ACC112 (cell line): ENCODE measurements at regions not wholly inside any gene's neighbourhood (a gene's known extent, or its start where the extent isn't known, plus 50 kb on each side); places are given as distances from the start of the nearest gene placed in this dataset.

Source experiments
- H2AFZ ChIP-seq: fragments of 200-600 bp; sonication (generic); one replicate; pipeline ENCODE4 v1.6.0; 2017; ENCODE audit warnings: antibody characterized with exemption, low read length; ENCODE audit not compliant: unreplicated experiment
- H3K27ac ChIP-seq: fragments of 200-600 bp; sonication (generic); 2 replicates; pipeline ENCODE4 v1.5.1; 2014; ENCODE audit warnings: low read depth, mild to moderate bottlenecking, antibody characterized with exemption, low read length, moderate library complexity
- H3K27me3 ChIP-seq: fragments of 200-600 bp; sonication (generic); 2 replicates; pipeline ENCODE4 v1.6.1; 2014; ENCODE audit warnings: mild to moderate bottlenecking, antibody characterized with exemption, low read length, moderate library complexity, mixed read lengths; ENCODE audit not compliant: insufficient read depth
- H3K36me3 ChIP-seq: fragments of 200-600 bp; sonication (generic); 2 replicates; pipeline ENCODE4 v1.6.1; 2016; ENCODE audit warnings: mild to moderate bottlenecking, antibody characterized with exemption, low read length, moderate library complexity, mixed read lengths; ENCODE audit not compliant: insufficient read depth
- H3K4me1 ChIP-seq: fragments of 200-600 bp; sonication (generic); one replicate; pipeline ENCODE4 v1.6.1; 2016; ENCODE audit warnings: low read length, mixed read lengths; ENCODE audit not compliant: insufficient read depth, unreplicated experiment, control insufficient read depth
- H3K4me3 ChIP-seq: fragments of 200-600 bp; sonication (generic); 2 replicates; pipeline ENCODE4 v1.5.1; 2014; ENCODE audit warnings: mild to moderate bottlenecking, low read depth, low read length
- H3K79me2 ChIP-seq: fragments of 200-600 bp; sonication (generic); one replicate; pipeline ENCODE4 v1.6.0; 2016; ENCODE audit warnings: low read length; ENCODE audit not compliant: control insufficient read depth, unreplicated experiment, insufficient read depth

- Histone ChIP-seq H3K4me3 (no peak overlapping the region), H3K4me1 (peaks cover 10% of the 10 kb centered on the region), H2AFZ (no peak overlapping the region), H3K27me3 (no peaks in the 10 kb centered on the region), H3K79me2 (no peaks in the 10 kb centered on the region), H3K36me3 (no peaks in the 10 kb centered on the region), H3K27ac (no peak overlapping the region)
Observed at GRCh38 chr6:137981758-137982157, 114.7 kb downstream of the TNFAIP3 start.

- Histone ChIP-seq H3K4me3 (no peak overlapping the region), H2AFZ (no peak overlapping the region), H3K36me3 (no peaks in the 10 kb centered on the region), H3K27ac (no peak overlapping the region), H3K27me3 (no peaks in the 10 kb centered on the region), H3K79me2 (no peaks in the 10 kb centered on the region), H3K4me1 (peaks cover 10% of the 10 kb centered on the region)
Observed at GRCh38 chr6:137982418-137983189, 115.5 kb downstream of the TNFAIP3 start.

GRCh38 chr6:137983269-137983668 lies 116.2 kb downstream of the TNFAIP3 start:
- Histone ChIP-seq H3K79me2 (no peaks in the 10 kb centered on the region), H3K27me3 (no peaks in the 10 kb centered on the region), H3K27ac (no peak overlapping the region), H3K36me3 (no peaks in the 10 kb centered on the region), H3K4me3 (no peak overlapping the region), H3K4me1 (peaks cover 4% of the 10 kb centered on the region), H2AFZ (no peak overlapping the region)

GRCh38 chr6:137989664-137990063 lies 117.6 kb downstream of the PERP start:
- Histone ChIP-seq H3K4me1 (peaks cover 8% of the 10 kb centered on the region), H2AFZ (no peak overlapping the region), H3K27me3 (no peaks in the 10 kb centered on the region), H3K79me2 (no peaks in the 10 kb centered on the region), H3K36me3 (no peaks in the 10 kb centered on the region), H3K27ac (no peak overlapping the region), H3K4me3 (no peak overlapping the region)

GRCh38 chr6:137995371-137995770 lies 111.8 kb downstream of the PERP start:
- H2AFZ ChIP-seq, result no peak overlapping the region

GRCh38 chr6:137998461-137999019 lies 108.7 kb downstream of the PERP start:
- no peaks in the 10 kb centered on the region for H3K27me3 ChIP-seq
- H2AFZ ChIP-seq, result no peak overlapping the region
- H3K4me3 ChIP-seq, result no peak overlapping the region
- no peaks in the 10 kb centered on the region for H3K79me2 ChIP-seq
- no peaks in the 10 kb centered on the region for H3K4me1 ChIP-seq
- H3K36me3 ChIP-seq, result no peaks in the 10 kb centered on the region
- no peak overlapping the region for H3K27ac ChIP-seq

More at GRCh38 chr6:137995371-137995770, 111.8 kb downstream of the PERP start:
- Histone ChIP-seq H3K4me3 (no peak overlapping the region), H3K27me3 (no peaks in the 10 kb centered on the region), H3K27ac (no peak overlapping the region), H3K79me2 (no peaks in the 10 kb centered on the region), H3K36me3 (no peaks in the 10 kb centered on the region), H3K4me1 (no peaks in the 10 kb centered on the region)

- H3K4me1 ChIP-seq, result no peaks in the 10 kb centered on the region
- H2AFZ ChIP-seq, result no peak overlapping the region
Observed at GRCh38 chr6:137999815-138000214, 107.4 kb downstream of the PERP start.

GRCh38 chr6:138000941-138001340 lies 106.3 kb downstream of the PERP start:
- Histone ChIP-seq H3K27ac (no peak overlapping the region), H3K36me3 (no peaks in the 10 kb centered on the region), H3K79me2 (no peaks in the 10 kb centered on the region), H2AFZ (no peak overlapping the region), H3K4me1 (no peaks in the 10 kb centered on the region), H3K4me3 (no peak overlapping the region), H3K27me3 (no peaks in the 10 kb centered on the region)

More at GRCh38 chr6:137999815-138000214, 107.4 kb downstream of the PERP start:
- no peak overlapping the region for H3K27ac ChIP-seq
- no peak overlapping the region for H3K4me3 ChIP-seq
- H3K79me2 ChIP-seq, result no peaks in the 10 kb centered on the region
- H3K36me3 ChIP-seq, result no peaks in the 10 kb centered on the region
- no peaks in the 10 kb centered on the region for H3K27me3 ChIP-seq

GRCh38 chr6:138001750-138002349 lies 105.4 kb downstream of the PERP start:
- no peak overlapping the region for H2AFZ ChIP-seq
- H3K36me3 ChIP-seq, result no peaks in the 10 kb centered on the region
- H3K79me2 ChIP-seq, result no peaks in the 10 kb centered on the region
- H3K27me3 ChIP-seq, result no peaks in the 10 kb centered on the region
- no peaks in the 10 kb centered on the region for H3K4me1 ChIP-seq
- no peak overlapping the region for H3K27ac ChIP-seq
- no peak overlapping the region for H3K4me3 ChIP-seq

GRCh38 chr6:138004430-138005287 lies 102.6 kb downstream of the PERP start:
- peaks cover 8% of the 10 kb centered on the region for H3K4me1 ChIP-seq
- H2AFZ ChIP-seq, result no peak overlapping the region
- no peak overlapping the region for H3K4me3 ChIP-seq
- H3K27ac ChIP-seq, result no peak overlapping the region
- no peaks in the 10 kb centered on the region for H3K79me2 ChIP-seq
- H3K36me3 ChIP-seq, result no peaks in the 10 kb centered on the region
- H3K27me3 ChIP-seq, result no peaks in the 10 kb centered on the region
